ENCODE measurements at regions not wholly inside any gene's neighbourhood (a gene's known extent, or its start where the extent isn't known, plus 50 kb on each side); places are given as distances from the start of the nearest gene placed in this dataset.

DNA sequence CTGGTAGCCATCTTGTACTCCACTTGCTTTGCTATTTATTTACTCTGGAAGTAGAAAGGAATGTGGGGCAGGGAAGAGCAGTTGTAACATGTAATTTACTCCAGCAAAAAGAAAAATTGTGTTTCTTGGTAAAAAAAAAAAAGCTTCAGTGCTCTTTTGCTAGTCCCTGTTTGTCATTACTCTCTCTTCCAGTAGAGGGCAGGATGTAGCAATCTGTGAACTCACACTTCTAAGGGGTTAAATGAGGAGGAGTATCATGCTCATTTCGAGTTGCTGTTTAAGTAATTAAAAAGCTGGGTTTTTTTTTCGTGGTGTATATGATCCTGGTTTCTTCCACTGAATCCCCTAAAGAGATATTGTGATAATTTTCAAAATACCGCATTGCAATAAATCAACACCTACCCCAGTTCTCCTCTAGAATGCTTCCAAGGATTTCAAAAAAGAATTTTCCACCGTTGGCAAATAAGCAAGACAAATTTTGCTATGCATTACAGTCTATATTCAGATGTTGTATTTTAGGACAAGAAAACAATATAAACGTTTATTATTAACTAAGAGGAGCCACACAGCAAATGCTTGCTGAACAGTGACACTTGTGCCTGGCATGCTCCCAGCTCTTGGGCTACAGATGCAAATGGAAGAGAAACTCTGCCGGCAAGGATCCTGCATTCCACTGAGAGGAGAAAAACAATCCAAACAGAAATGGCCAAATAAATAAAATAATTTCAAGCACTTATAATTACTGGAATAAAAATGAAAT, 261.6 kb downstream of the ASXL3 start:
- TF ChIP-seq, protein P1, sequence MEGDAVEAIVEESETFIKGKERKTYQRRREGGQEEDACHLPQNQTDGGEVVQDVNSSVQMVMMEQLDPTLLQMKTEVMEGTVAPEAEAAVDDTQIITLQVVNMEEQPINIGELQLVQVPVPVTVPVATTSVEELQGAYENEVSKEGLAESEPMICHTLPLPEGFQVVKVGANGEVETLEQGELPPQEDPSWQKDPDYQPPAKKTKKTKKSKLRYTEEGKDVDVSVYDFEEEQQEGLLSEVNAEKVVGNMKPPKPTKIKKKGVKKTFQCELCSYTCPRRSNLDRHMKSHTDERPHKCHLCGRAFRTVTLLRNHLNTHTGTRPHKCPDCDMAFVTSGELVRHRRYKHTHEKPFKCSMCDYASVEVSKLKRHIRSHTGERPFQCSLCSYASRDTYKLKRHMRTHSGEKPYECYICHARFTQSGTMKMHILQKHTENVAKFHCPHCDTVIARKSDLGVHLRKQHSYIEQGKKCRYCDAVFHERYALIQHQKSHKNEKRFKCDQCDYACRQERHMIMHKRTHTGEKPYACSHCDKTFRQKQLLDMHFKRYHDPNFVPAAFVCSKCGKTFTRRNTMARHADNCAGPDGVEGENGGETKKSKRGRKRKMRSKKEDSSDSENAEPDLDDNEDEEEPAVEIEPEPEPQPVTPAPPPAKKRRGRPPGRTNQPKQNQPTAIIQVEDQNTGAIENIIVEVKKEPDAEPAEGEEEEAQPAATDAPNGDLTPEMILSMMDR (IDR thresholded peaks at IDR 0.05) = peak; percentile 89

DNA sequence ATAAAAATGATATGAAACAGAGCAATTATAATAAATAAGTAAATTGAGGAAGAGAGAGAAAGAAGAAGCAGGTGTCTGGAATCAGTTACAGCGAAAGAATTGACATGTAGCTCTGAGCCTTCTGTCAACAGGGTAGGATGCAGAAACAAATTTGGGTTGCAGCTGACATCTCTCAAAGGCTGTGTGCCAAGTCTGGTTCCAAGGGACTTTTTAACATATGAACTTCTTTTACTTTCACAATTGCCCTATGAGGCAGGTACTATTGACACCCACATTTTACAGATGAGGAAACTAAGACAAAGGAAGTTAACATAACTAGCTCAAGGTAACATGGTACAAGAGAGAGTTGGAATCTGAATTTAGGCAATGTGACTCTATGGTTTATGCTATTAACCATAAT, 260.0 kb downstream of the ASXL3 start:
- TF ChIP-seq, protein P1 (IDR thresholded peaks at IDR 0.05) = no peak

DNA sequence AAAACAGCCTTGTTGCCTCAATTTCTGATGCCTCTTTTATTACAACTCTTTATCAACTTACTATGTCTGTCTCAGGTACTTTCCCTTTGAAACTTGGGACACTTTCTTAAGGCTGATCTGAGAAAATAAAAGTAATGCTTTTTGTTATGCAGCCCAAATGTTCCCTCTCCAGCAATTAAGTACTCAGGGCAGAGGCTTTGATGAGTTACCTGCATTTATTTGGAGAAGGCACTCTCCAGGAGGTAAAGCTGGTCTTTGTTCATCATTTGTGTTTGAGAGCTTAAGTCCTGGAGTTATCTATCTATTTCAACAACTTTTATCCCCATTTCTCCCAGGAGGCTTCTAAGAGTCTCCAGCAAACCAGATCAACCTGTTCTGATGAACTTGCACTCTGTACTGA, 259.2 kb downstream of the ASXL3 start:
- TF ChIP-seq, protein P1 (IDR thresholded peaks at IDR 0.05) = no peak

DNA sequence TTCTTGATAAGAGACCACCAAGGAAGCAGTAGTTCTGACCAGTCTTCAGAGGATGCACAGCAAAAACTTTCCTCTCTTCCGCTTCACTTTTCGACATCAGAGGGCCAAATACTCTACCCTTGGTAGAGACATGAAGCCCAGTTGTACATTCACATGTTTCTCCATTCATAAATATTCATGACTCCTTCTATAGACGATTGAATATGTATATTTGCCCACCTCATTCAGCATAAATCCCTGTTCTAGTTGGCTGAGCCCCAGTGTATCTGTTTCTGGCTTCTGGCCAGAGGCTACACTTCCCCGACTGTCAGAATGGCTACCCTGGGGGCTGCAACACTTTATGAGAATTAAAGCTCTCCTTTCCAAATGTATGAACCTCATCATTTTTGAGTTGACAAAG, 258.5 kb downstream of the ASXL3 start:
- TF ChIP-seq, protein P1 (IDR thresholded peaks at IDR 0.05) = no peak

DNA sequence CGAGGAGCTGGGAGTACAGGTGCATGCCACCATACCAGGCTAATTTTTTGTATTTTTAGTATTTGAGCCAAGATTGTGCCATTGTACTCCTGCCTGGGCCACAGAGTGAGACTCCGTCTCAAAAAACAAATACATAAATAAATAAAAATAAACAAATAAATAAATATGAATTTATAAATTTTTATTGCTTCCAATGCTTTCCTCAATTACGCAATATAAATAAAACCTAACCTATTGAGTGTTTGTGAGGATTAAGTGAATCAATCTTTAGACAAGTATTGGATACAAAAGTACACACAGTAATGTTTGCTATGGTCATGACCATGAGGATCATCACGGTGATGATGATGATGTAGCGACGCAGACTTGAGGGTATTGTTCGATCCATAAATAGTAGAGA, 257.4 kb downstream of the ASXL3 start:
- TF ChIP-seq, protein P1 (IDR thresholded peaks at IDR 0.05) = no peak

DNA sequence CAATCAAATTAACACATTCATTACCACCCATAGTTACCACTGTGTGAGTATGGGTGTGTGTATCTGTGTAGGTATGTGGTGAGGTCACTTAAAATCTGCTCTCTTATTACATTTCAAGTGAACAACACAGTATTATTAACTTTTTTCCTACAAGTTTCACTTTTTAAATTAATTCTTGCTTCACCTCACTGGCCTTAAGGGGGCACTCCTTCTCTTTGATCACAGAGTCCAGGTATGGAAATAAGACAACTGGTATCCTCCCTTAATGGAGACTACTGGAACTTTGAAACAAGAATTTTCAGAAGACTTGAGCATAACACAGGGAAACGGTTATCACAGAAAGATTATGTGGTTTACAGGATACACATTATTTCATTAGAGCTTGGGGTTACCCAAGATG, 255.8 kb downstream of the ASXL3 start:
- TF ChIP-seq, protein P1 (IDR thresholded peaks at IDR 0.05) = peak; percentile 27; the same call in 1 of the 2 replicates

DNA sequence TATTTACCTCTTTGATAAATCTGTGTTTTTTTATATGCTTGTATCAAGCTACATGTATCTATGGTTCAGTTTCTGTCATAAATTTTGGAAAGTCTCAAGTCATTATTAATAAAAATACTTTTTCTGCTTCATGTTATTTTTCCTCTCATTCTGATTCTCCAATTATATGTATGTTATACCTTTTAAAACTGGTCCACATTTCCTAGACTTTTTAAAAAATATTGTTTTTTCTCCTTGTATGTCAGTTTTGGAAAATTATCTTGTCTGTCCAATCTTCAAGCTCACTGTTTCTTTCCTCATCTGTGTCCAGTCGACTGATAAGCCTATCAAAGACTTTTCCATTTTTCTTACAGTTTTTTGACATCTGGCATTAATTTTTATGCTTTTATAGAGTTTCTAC, 253.4 kb downstream of the ASXL3 start:
- TF ChIP-seq, protein P1 (IDR thresholded peaks at IDR 0.05) = no peak

DNA sequence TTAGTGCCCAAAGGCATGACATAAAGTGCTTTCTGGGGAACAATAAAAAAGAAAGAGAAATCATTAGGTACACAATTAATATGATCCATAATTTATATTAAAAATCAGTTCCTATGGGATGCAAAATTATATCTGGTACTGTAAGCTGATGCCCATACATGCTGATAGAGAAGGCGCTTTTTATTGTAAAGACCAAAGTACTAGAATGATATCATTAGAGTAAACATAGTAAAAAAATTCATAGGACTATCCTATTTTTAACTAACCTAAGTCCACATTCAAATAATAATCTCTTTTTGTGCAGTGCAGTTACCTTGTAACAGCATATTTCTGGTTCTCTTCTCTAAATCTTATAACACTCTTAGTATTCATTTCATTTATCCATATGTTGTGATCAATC, 252.2 kb downstream of the ASXL3 start:
- TF ChIP-seq, protein P1 (IDR thresholded peaks at IDR 0.05) = no peak
